HG02642 (cell line): ENCODE measurements at regions not wholly inside any gene's neighbourhood (a gene's known extent, or its start where the extent isn't known, plus 50 kb on each side); places are given as distances from the start of the nearest gene placed in this dataset.
"Not testable (repeated sequence)": the region's sequence is repeated elsewhere in the genome, so short reads cannot be mapped to it uniquely, and the experiment has no call there.

Experiments used
- ATAC-seq: cut with Tn5 transposase; IDR thresholded peaks from one replicate; pipeline ENCODE4 v1.9.1; 2021; ENCODE audit warnings: mild to moderate bottlenecking; ENCODE audit not compliant: unreplicated experiment, poor library complexity

GRCh38 chr6:92341201-92341600 is 1078.2 kb downstream of the EPHA7 start:
- no peak for ATAC-seq

DNA sequence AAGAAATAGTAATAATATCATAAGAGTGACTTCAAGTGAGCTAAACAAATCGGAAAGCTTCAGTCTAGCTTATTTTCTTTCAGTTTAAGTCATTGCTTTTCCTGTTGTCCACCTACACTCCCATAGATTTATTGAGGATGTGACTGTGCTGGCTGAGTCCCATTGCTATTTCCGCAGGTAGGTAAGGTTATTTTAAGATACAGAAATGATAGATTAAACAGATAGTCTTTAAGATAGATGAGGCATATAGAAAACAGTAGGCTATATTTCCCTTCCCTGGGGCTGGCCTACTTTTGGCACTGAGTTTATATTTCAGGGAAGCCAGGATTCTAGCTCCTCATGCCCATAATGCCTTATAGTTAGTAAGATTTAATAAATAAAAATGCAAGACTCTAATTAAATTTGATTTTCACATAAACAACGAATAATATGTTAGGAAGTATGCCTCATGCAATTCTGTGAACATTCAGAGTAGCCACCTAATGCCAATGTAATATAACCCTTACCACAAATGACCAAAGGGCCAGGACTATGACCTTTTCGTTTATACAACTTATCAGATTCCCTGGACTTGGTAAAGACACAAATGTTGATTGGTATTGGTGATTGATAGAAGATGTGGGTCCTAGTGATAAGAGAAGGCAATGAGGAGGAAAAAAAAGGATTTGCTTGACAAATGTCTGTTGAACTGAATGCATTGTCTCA is 1079.3 kb downstream of the EPHA7 start:
- ATAC-seq: no peak

GRCh38 chr6:92337571-92337970 is 1081.8 kb downstream of the EPHA7 start:
- ATAC-seq: no peak

GRCh38 chr6:92329208-92329847 is 1090.0 kb downstream of the EPHA7 start:
- no peak for ATAC-seq

- no peak for ATAC-seq
Observed at GRCh38 chr6:92315312-92315711, 1104.0 kb downstream of the EPHA7 start.

DNA sequence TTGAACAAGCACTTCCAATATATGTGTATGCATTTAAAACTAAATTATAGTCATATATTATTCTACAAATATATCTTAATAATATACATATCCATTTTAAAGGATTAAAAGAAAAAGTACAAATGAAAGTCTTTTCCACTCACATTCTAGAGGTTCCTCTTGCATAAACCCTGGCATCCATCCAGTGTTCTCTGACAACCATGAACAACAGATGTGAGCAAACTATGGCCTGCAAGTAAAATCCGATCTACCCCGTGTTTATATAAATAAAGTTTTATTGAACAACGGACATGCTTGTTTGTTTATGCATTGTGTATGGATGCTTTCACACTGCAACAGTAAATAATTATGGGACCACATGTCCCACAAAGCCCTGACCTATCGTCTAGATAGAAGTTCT is 1122.3 kb downstream of the EPHA7 start:
- no peak for ATAC-seq

DNA sequence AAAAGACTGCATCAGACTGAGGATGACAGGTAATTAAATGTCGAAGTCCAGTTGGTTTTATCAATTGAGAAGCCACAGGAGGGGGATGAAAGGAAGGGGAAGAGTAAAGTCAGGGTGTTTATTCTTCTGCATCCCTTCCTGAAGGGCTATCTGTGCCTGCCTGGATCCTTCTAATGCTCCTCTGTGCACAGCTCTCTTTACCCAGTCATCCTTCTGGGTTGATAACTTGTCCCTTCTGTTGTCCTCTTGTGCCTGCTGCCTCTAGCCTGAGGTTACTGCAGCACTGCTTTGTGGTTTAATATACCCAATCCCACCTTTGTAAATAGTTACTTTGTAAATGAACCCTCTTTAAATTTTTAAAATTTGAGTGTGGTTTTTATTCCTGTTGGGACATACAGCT is 1127.3 kb downstream of the EPHA7 start:
- ATAC-seq: no peak

- no peak for ATAC-seq
Observed at GRCh38 chr6:92289831-92290230, 1129.5 kb downstream of the EPHA7 start.

GRCh38 chr6:92281571-92282076 is 1137.7 kb downstream of the EPHA7 start:
- no peak for ATAC-seq

- ATAC-seq: no peak
Observed at GRCh38 chr6:92275150-92275549, 1144.2 kb downstream of the EPHA7 start.

DNA sequence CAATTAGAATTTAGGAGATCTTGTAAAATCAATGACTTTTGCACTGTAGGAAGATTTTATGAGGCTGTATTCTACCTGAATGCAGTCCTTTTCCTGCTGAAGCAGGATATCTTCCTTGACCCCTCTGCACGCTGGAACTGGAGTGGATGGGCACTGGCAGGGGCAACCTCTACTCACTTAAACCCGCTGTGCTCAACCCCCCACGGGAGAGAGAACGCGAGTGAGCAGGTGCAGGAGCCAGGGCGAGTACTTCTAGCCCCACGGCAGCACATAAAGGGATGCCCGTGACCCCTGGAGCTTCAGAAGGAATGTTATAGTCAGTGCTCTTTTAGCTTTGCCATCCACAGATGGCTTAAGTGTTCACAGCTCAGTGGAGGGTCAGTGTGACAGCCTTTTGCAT is 1144.8 kb downstream of the EPHA7 start:
- no peak for ATAC-seq

- no peak for ATAC-seq
Observed at GRCh38 chr6:92273694-92274093, 1145.7 kb downstream of the EPHA7 start.

GRCh38 chr6:92271091-92271490 is 1148.3 kb downstream of the EPHA7 start:
- no peak for ATAC-seq

DNA sequence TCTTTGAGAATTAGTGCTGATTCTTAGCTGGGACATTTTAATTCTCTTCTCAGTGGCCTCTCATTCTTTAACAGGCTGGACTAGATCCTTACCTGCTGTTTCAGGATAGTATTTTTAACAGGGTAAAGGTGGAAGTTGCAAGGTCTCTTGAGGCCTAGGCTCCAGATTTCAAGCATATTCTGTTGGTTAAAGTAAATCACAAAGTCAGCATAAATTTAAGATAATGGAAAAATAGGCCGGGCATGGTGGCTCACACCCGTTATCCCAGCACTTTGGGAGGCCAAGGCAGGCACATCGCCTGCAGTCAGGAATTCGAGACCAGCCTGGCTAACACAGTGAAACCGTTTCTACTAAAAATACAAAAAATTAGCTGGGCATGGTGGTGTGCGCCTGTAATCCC is 1149.0 kb downstream of the EPHA7 start:
- no peak for ATAC-seq

DNA sequence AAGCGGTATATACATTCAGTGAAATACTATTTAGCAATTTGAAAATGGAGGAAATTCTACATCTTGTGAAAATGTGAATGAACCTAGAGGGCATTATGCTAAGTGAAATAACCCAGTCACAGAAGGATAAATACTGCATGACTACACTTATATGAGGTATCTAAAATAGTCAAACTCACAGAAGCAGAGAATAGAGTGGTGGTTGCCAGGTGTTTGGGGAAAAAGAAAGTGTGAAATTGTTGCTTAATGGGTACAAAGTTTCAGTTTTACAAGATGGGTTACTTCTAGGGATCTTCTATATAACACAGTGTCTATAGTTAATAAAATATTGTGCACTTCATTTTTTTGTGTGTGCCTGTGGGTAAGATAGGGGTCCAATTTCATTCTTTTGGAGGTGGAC is 1152.0 kb downstream of the EPHA7 start:
- no peak for ATAC-seq

- ATAC-seq: no peak
Observed at GRCh38 chr6:92263864-92264263, 1155.5 kb downstream of the EPHA7 start.

DNA sequence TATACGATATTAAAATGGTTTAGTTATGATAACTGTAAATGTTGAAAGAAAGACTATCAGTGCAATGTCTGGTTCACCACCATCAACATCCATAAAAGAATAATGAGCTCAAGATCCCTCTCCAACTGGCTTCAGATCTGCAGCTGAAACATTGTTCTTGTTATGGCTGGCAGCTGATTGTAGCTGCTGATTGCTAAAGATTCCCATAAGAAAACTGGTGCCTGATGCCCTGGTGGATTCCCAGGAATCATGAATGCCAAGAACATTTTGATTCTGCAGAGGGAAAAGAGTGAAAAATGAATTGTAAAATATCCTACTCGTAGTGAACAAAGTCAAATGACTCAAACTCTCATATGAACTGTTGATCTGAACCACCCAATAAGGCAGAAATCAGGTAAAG is 1160.2 kb downstream of the EPHA7 start:
- ATAC-seq: no peak

GRCh38 chr6:92243315-92243714 is 1176.0 kb downstream of the EPHA7 start:
- ATAC-seq: no peak

DNA sequence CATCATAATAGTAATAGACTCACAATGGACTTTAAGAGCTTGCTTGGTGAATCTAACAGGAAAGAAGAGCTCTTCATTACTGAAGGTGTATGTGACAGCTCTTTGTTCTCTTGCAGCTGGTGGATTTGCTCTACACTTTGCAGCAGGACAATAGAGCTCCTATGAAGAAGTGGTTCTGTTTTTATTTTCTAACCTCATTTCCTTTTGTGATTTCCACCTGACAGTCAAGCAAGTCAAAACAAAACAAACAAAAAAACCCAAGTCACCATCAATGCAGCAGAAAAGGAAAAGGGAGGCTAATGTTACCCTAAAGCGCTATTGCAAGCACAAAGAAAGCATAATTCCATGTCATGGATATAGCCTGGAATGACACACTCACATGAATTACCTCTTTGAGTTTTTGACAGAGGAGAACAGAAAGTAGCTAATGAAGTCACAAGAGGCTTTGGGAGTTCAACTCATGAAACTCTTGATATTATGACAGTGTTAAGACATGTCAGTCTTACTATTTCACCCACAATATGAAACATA is 1188.1 kb downstream of the EPHA7 start:
- ATAC-seq: no peak

DNA sequence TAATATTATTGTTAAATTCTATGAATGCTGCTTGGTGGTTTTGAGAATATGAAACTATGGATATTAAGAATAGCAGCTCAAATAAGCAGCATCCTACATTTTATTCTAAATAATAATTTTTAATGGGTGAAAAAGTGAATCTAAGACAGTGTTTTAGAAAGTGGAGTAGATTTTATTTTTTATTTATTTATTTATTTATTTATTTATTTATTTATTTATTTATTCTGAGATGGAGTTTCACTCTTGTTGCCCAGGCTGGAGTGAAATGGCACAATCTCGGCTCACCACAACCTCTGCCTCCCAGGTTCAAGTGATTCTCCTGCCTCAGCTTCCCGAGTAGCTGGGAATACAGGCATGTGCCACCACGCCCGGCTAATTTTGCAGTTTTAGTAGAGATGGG is 1199.4 kb downstream of the EPHA7 start:
- ATAC-seq: not testable (repeated sequence)

- ATAC-seq: no peak
Observed at GRCh38 chr6:92216717-92217116, 1202.6 kb downstream of the EPHA7 start.

DNA sequence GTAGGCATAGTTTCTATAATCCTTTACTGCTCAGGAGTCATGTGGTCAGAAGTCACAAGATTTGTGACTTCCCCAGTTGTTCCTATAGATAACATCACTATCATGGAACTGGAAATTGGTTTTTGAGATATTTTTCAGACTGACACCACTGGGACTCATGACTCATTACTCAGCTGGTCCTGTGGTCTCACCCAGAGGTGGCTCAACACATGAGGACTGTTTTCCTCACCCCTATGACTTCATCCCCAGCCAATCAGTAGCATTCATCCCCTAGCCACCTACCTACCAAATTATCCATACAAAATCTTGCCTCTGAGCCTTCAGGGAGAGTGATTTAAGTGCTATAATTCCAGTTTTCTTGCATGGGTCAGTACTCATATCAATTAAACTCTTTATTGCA is 1217.7 kb downstream of the EPHA7 start:
- no peak for ATAC-seq
